ENCODE measurements at regions not wholly inside any gene's neighbourhood (a gene's known extent, or its start where the extent isn't known, plus 50 kb on each side); places are given as distances from the start of the nearest gene placed in this dataset.

- intact Hi-C loops (cut with DNase I): no loop called here
- Histone ChIP-seq H3K27me3 (no peaks in the 10 kb centered on the region), H3K27ac (no peak overlapping the region), H3K36me3 (no peaks in the 10 kb centered on the region), H3K9me3 (no peaks in the 10 kb centered on the region), H3K4me3 (no peak overlapping the region), H3K4me1 (peaks cover 0 to 4% (median 0%) of the 10 kb centered on the region in 12 donors)
- DNase-seq: no peak
- ATAC-seq: no peak
- TF ChIP-seq CTCF (IDR thresholded peaks at IDR 0.05): no peak
- TF ChIP-seq POLR2A (IDR thresholded peaks at IDR 0.05): no peak
- 84 to 93% (median 89%) methylated on average over 5 of the region's 5 CpGs for WGBS, 4 donors
These were observed 903.4 kb downstream of the RAB28 start for GRCh38 chr4:12580787-12581186.

GRCh38 chr4:12579172-12579571 lies 905.0 kb downstream of the RAB28 start:
- no peak for DNase-seq
- Histone ChIP-seq H3K9me3 (no peaks in the 10 kb centered on the region), H3K4me3 (no peak overlapping the region), H3K4me1 (peaks cover 0 to 4% (median 0%) of the 10 kb centered on the region in 12 donors), H3K27ac (no peak overlapping the region), H3K27me3 (no peaks in the 10 kb centered on the region), H3K36me3 (no peaks in the 10 kb centered on the region)
- peak in 2 of 4 donors; percentile 44 to 65 for ATAC-seq
- intact Hi-C loops (cut with DNase I): no loop called here
- no peak for TF ChIP-seq POLR2A (IDR thresholded peaks at IDR 0.05)
- no peak for TF ChIP-seq CTCF (IDR thresholded peaks at IDR 0.05)
- 29 to 38% (median 32%) methylated on average over 6 of the region's 6 CpGs for WGBS, 4 donors

- WGBS, 4 donors: 29 to 45% (median 40%) methylated on average over 4 of the region's 4 CpGs
These were observed 907.7 kb downstream of the RAB28 start for GRCh38 chr4:12576409-12576808.

GRCh38 chr4:12573716-12574115 lies 910.4 kb downstream of the RAB28 start:
- Histone ChIP-seq H3K9me3 (no peaks in the 10 kb centered on the region), H3K4me3 (no peak overlapping the region), H3K36me3 (no peaks in the 10 kb centered on the region), H3K27ac (no peak overlapping the region), H3K4me1 (peaks cover 0 to 4% (median 0%) of the 10 kb centered on the region in 12 donors), H3K27me3 (no peaks in the 10 kb centered on the region)
- intact Hi-C loops (cut with DNase I): no loop called here
- ATAC-seq (no peak), DNase-seq (no peak)
- no peak for TF ChIP-seq POLR2A (IDR thresholded peaks at IDR 0.05)

More at GRCh38 chr4:12576409-12576808, 907.7 kb downstream of the RAB28 start:
- Histone ChIP-seq H3K4me1 (peaks cover 0 to 4% (median 0%) of the 10 kb centered on the region in 12 donors), H3K36me3 (no peaks in the 10 kb centered on the region), H3K27me3 (no peaks in the 10 kb centered on the region), H3K9me3 (no peaks in the 10 kb centered on the region), H3K4me3 (no peak overlapping the region), H3K27ac (no peak overlapping the region)
- TF ChIP-seq POLR2A (IDR thresholded peaks at IDR 0.05) (no peak), CTCF (IDR thresholded peaks at IDR 0.05) (no peak)
- no peak for ATAC-seq
- intact Hi-C loops (cut with DNase I): no loop called here
- DNase-seq: no peak

- Histone ChIP-seq H3K36me3 (no peaks in the 10 kb centered on the region), H3K4me1 (peaks cover 0 to 8% (median 0%) of the 10 kb centered on the region in 12 donors), H3K27ac (peak overlapping the region in 8 of 12 donors; percentile 16 to 75 (median 44)), H3K4me3 (peak overlapping the region in 5 of 12 donors; percentile 4 to 43 (median 31)), H3K27me3 (no peaks in the 10 kb centered on the region), H3K9me3 (peaks cover 0 to 3% (median 0%) of the 10 kb centered on the region in 12 donors)
- peak; percentile 11 to 81 (median 48) for ATAC-seq
- intact Hi-C loops (cut with DNase I): no loop called here
- no peak for DNase-seq
- WGBS, 4 donors: 16 to 45% (median 29%) methylated on average over 3 of the region's 3 CpGs
- TF ChIP-seq CTCF (IDR thresholded peaks at IDR 0.05): no peak
These were observed 921.5 kb downstream of the RAB28 start for GRCh38 chr4:12562476-12563140.

Data from heart left ventricle (tissue), 16 donors.